GM18498 (cell line): ENCODE measurements at regions not wholly inside any gene's neighbourhood (a gene's known extent, or its start where the extent isn't known, plus 50 kb on each side); places are given as distances from the start of the nearest gene placed in this dataset.
"Not testable (repeated sequence)": the region's sequence is repeated elsewhere in the genome, so short reads cannot be mapped to it uniquely, and the experiment has no call there.

ENCODE experiments used
- ATAC-seq: cut with Tn5 transposase; IDR thresholded peaks from one replicate; pipeline ENCODE4 v1.9.1; 2021; ENCODE audit warnings: mild to moderate bottlenecking, moderate library complexity; ENCODE audit not compliant: unreplicated experiment

DNA sequence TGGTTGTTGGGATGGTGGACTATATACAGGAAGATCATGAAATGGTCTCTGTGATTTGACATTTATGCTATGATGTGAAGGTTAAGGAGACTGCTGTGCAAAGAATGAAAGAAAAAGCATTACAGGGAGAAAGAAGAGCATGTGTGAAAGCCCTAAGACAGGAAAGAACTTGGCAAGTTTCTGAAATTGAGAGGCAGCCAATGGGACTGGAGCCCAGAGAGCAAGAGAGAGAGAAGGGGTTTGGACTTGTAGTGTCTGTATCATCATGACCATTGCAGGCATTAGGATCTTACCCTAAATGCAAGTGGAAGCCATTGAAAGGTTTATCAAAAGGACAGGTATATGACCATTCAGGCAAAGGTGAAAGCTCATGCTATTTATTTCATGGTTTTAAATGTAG lies 147.1 kb downstream of the NAA11 start:
- ATAC-seq: no peak

DNA sequence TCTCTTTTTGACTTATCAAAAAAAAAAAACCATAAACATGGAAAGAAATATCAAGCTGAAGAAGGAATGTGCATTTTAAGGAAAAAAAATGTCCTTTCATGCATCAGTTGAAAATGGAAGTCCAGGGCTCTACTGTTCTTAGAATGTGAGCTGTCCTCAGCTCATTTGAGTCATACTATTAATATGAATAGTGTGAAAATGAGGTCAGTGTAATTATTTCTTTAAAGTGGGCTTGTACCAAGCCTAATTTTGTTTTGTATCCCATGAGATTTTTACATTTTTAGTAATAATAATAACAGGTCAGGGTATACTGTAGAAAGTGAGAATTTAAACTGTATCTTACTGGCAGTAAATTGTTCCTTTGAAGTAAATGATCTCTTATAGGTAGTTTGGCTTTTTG lies 148.5 kb downstream of the NAA11 start:
- ATAC-seq: no peak

DNA sequence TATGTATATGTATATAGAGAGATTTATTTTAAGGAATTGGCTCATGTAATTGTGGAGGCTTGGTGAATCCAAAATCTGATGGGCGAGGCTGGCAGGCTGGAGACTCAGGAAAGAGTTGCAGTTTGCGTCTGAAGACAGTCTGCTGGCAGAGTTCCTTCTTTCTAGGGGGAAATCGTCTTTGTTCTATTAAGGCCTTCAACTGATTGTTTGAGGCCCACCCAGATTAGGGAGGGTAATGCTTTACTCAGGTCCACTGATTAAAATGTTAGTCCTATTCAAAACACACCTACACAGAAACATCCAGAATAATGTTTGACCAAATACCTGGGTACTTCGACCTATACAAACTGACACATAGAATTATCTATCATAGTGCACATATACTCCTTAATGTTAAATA lies 149.5 kb downstream of the NAA11 start:
- no peak for ATAC-seq

DNA sequence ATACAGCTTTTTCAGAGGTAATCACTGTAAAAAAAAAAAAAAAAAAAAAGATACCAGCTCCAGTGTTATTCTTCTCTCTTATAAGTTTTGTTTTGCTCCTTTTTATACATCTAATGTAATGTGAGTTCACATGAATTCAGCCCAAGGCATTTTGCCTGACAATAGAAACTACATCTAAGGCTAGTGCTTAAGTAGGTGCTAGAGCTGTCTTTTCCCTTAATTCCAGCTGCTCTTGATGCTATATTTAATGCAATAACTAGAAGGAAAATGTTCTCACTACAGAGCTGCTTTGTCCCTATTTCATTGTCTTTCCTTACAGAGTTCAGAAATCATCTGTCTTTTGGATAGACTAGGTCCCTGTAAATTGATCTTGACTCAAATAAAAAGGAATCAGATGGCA lies 150.1 kb downstream of the NAA11 start:
- no peak for ATAC-seq

DNA sequence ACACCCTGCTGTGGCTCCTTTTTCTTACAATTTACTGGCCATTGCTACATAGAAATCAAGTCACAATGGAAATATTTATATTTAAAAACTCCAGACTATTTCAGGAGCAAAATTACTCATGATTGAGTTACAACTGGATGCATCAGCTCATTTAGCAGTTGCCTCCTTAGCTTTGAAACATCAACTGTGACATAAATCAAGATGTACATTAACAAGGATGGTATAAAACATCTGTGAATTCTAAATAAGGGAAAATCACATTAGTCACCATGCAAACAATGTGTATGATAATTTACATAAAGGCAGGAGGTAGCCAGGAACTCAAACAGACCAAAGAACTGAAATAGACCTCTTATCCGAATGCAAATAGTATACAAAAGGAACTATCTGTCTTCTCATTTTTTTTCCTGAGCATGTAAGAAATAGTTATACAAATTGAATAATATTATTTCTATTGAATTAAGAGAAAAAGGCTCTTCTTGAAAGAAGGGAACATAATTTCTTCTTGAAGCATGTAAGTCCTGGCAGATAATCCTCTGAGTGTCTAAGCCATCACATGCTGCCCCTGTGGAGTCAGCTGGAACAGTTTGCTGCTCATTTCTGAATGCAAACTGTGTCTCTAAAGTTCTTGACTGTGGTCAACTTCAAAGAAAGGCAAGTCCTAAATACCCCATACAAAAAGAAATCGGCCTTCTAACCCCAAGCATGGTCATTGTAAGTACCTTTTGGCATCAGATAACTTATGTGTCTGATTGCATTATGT lies 151.2 kb downstream of the NAA11 start:
- no peak for ATAC-seq

DNA sequence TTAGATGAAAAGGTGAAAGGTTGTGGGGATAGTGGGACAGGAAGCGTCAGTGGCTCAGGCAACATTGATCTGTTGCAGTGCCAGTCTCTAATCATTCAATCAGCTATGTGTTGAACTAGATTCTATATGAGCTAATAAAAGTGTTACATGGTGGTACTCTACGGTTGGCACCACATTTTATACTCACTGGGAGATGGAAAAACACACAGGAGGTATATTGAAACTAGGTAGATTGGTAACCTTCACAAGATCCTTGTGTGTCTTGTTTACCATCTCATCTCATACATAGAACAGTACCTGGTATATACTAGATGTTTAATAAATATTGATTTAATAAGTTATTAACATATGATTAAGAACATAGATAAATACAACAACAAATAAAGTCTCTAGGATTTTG lies 152.7 kb downstream of the NAA11 start:
- no peak for ATAC-seq

DNA sequence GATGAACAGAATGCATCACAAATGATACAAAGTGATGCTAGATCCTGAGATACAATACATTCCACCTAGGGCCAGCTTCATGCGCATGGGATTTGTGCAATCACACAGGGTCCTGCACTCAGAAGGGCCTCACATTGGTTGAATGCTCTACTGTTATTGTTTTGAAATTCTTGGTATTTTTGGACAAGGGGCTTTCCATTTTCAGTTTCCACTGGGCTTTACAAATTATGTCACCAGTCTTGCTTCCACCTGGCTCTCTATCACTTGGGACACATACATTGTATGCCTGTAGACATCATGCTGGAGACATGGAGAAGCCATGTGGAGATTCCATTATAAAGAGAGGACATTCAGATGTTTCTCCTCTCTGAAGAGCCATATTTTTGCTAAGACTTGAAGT lies 155.8 kb downstream of the NAA11 start:
- ATAC-seq: no peak

DNA sequence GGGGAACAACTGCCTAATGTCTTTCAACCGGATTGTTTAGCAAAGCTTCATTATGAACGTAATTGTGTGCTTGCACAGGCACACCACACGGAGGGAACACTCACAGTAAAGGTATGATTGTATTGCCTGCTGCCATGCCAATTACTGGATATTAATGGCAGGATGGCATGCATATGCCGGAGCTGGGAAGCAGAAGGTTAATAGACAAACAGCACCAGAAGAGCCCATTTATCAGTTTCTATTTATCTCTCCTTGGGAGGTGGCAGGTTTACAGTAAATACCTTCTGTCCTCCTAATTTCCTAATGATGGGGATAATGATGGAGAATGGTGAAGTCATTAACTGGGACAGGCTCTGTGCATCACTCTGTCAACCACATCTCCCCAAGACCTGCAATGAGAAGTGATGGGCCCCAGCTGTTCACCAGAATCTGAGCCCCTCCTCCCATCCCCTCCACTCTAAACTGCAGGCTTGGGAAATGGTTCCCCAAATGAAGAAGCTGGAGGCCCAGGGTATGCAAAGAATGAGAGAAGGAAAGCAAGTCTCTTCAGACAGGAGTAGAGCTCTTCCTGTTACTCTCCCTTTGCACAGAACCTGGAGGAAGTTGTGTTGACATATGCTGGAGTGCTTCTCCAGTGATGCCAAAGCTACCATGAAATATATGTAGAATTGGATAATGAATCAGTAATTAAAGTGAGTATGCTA lies 160.8 kb downstream of the NAA11 start:
- ATAC-seq: no peak

DNA sequence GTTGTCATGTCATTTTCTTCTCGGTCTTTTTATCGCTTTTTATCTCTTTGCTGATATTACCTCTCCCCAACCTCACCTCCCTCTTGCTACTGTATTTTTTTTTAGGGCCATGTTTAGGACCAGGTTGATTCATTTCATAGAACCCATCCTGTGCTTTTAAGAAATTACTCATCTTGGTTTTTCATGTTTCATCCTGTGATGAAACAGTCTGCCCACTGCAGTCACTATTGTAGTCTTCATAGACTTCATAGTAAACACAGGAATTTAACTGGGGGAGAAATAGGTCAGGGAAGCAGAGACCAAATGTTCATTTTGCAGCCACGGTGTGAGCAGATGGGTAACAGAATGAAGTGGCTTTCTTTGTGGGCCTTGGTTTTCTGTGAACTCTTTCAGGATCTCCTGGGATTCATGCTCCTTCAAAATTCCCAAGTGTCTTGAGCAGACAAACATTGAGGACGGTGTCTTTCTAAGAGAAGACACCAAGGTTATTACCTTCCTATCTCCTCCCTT lies 161.8 kb downstream of the NAA11 start:
- ATAC-seq: no peak

DNA sequence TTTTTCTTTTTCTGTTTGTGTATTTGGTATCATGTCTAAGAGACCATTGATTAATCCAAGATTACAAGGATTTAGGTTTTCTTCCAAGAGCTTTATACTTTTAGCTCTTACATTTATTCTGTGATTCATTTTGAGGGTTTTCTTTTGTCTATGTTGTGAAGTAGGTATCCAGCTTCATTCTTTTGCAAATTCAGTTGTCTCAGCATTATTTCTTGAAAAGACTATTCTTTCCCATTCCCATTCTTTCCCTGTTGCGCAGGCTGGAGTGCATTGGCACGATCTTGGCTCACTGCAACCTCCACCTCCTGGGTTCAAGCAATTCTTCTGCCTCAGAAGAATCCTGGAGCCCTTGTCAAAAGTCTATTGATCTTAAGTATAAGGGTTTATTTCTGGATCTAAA lies 164.9 kb downstream of the NAA11 start:
- ATAC-seq: no peak

DNA sequence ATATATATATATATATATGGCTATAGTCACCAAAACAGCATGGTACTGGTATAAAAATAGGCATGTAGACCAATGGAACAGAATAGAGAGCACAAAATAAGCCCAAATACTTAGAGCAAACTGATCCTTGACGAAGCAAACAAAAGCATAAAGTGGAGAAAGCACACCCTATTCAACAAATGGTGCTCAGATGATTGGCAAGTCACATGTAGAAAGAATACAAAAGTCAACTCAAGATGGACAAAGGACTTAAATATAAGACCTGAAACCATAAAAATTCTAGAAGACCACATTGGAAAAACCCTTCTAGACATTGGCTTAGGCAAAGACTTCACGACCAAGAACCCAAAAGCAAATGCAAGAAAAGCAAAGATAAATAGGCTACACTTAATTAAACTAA lies 167.2 kb downstream of the NAA11 start:
- not testable (repeated sequence) for ATAC-seq

DNA sequence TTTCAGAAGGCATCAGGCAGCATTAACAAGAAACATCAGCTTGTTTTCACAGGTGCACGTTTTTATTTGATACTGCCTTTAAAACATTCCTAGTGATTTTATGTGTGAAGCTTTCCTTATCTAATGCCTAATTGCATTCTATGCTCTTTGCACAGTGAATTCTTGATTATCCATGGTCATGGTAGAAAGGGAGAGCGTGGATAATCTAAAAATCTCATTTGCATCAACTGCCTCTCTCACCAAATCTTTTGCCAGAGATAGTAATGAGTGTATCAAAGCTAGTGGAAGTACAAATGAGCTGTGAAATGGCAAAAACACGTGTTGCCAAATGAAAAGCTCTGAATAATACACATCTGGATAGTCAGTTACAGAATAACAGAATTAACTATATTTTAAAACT lies 170.5 kb downstream of the NAA11 start:
- ATAC-seq: no peak

DNA sequence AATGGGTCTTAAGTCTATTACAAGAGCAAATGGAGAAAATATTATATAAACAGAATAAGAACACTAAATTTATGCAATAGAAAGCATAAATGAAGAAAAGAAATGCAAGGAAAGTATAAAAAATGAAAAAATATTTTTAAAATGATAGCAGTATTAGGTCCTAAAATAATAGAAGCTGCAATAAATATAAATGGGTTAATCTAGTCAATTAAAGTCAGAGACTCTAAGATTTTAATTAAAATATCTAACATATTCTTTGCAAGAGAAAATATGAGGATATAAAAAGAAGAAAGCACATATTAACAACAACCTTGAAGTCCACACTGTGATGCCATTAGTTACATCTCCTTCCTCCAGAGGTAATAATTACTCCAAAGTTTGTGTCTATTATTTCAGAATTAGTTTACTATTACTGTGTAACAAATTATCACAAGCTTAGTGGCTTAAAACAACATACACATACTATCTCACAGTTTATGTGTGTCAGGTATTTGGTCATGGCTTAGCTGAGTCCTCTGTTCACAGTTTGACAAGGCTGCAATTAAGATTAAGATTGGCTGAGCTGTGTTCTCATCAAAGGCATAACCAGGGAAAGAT lies 174.9 kb downstream of the NAA11 start:
- ATAC-seq: no peak

DNA sequence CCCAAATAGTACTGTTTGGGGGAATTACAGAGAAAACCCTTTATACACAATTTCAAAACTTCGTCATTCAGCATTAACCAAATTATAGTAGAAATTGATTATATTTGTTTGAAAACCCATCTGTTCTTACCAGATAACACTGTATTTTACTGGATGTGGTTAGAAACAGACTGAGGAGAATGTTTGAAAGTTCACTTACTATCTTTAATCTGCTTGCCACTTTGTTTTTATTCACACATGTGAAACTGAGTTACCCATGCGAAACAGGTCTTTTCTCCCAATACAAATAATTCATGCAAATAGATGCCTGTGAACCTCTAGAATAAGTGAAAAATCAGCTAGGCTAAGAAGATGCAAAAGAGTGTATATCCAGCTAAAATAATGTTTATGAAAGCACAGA lies 177.5 kb downstream of the NAA11 start:
- no peak for ATAC-seq

DNA sequence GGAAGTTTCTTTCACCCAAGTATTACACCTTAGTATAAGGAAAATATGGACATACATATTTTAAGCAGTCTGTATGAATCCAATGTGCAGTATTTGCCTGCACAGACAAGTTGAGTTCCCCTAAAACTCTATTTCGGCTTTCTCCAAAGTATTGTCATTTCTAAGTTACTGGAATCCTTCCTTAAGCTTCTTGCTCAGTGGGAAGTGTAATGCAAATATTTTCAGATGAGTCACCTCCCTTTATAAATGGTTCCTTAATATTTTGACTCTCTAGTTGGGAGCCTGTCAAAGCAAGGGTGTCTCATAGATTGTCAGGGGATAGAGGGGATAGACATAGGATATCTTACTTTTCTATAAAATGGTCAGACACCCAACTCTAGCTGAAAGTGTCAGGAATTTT lies 178.6 kb downstream of the NAA11 start:
- no peak for ATAC-seq

DNA sequence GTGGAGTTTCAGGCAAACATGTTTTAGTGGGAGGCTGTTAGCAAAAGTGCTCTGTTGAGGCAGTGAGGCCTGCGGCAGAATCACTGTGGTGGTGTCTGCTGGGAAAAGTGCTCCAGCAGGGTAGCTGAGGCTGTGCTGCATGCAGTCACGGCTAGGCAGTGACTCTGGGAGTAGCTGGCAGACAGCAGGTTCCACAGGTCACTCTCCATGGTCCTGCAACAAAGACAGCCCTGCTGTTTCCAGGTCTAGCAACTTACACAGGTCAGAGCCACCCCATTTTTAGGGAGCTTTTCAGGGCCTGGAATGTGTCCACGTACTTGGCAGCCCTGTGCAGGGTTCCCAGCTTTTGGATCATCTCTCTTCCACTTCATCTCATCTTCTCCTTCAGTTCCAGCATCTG lies 184.3 kb downstream of the NAA11 start:
- no peak for ATAC-seq

DNA sequence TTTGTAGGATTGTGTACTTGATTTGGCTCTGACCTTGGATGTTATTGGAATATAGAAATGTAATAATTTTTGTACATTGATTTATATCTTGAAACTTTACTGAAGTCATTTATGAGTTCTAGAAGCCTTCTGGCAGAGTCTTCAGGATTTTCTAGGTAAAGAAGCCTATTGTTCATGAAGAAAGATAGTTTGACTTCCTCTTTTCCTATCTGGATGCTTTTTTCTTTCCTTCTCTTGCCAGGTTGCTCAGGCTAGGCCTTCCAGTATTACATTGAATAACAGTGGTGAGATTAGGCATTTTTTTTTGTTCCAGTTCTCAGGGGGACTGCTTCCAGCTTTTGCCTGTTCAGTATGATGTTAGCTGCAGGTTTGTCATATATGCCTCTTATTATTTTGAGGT lies 191.1 kb downstream of the NAA11 start:
- no peak for ATAC-seq

DNA sequence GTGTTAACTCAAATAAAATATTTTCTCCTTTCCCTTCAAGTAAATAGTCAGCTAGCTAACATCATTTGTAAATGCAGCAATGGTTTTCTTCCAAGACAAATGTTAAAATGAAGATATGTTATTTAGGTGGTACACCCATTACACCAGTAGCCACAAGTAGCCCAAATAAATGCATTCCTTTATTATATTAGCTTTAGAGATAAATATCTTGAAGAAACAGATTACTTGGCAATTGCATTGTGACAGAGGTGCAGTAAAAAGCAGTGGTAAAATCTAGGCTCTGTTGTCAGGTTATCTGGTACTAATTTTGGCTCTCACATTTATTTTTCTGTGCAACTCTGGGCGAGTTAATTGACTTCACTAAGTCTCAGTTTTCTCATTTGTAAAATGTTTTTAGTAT lies 193.0 kb downstream of the NAA11 start:
- ATAC-seq: no peak

DNA sequence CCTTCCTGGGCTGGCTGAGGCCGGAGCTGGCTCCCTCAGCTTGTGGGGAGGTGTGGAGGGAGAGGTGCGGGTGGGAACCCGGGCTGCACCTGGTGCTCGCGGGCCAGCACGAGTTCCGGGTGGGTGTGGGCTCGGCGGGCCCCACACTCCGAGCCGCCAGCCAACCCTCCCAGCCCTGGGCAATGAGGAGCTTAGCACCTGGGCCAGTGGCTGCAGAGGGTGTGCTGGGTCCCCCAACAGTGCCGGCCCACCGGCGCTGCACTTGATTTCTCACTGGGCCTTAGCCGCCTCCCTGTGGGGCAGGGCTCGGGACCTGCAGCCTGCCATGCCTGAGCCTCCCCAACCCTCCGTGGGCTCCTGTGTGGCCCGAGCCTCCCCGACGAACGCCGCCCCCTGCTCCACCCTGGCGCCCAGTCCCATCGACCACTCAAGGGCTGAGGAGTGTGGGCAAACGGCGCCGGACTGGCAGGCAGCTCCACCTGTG lies 182.7 kb upstream of the PAQR3 start:
- no peak for ATAC-seq

DNA sequence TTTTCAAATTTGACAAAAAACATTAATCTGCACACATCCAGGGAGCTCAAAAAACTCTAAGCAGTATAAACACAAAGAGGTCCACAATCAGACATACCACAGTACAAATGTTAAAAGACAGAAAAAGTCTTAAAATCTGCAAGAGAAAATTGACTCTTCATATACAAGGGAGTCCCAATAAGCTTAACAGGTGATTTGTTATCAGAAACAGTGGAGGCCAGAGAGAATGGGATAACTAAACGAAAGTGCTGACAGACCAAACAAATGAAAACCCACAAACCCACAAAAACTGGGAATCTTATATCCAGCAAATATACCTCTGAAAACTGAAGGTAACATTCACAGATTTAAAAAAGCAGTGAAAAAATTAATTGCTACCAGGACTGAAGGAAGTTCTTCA lies 182.0 kb upstream of the PAQR3 start:
- ATAC-seq: no peak

DNA sequence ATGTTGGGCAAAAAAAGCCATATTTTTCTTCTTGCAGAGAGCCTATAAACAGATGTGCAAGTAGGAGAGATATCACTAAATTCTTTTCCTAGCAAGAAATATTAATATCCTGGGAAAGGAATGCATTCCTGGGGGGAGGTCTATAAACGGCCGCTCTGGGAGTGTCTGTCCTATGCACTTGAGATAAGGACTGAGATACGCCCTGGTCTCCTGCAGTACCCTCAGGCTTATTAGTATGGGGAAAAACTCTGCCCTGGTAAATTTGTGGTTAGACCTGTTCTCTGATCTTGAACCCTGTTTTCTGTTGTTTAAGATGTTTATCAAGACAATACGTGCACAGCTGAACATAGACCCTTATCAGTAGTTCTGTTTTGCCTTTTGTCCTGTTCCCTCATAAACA lies 177.8 kb upstream of the PAQR3 start:
- ATAC-seq: not testable (repeated sequence)

DNA sequence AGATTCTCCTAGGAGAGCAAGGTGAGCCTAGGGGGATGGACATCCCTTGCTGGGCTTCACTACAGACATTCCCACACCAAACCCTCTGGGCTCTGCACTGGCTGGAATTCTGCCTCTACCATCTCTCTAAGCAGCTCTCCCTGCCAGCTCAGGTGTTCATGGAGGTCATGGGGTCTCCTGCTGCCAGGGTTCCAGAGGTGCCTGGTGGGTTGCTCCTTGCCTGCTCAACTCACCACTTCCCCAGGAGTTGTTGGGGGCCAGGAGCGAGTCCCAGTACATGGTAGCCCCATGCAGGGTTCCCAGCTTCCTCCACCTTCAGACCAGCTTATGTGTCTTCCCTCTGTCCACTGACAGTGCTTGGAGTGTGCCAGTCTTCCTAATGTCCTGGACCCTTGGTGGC lies 167.8 kb upstream of the PAQR3 start:
- no peak for ATAC-seq
